ENCODE measurements at regions not wholly inside any gene's neighbourhood (a gene's known extent, or its start where the extent isn't known, plus 50 kb on each side); places are given as distances from the start of the nearest gene placed in this dataset.

DNA sequence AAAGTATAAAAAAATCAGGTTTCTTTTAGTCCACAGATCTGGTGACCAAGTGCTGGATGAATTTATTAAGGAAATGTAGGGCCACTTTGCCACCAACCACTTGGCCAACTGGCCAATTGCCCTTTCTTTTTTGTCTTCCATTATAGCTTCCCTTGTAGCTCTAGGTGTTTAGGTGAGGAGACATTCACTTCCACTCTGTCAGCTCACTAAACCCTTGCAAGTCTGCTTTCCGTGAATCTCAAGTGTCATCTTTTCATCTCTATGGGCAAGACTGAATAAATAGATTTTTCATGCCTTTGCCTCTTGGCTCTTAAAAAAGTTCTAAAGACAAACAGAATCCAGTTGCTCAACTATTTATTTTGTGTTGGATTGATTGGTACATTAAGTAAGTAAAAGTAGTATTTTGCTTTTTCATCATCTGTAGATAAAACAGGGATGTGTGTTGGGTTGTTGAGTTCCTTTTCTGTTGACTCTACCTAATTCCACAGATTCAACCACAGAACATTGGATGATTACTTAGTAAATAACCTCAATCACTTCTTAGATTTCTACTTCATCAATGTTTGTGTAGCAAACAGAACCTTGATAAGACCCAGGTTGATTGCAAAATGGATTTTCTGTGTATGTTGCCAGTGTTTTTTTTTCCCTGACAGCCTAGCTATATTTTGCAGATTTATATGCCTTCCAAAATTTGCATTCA, 68.1 kb upstream of the GRXCR1 start:
- Histone ChIP-seq H3K27me3 (ENCODE audit: control insufficient read depth, insufficient read depth, low read length) (no peaks in the 10 kb centered on the region), H3K36me3 (ENCODE audit: control insufficient read depth, insufficient read depth, low read length) (no peaks in the 10 kb centered on the region), H3K4me3 (ENCODE audit: low read length) (no peak overlapping the region), H3K9me3 (ENCODE audit: control insufficient read depth, low read depth, low read length) (no peaks in the 10 kb centered on the region), H3K4me1 (ENCODE audit: control insufficient read depth, insufficient read depth, low read length) (no peaks in the 10 kb centered on the region), H3K27ac (ENCODE audit: low read length) (no peak overlapping the region)
- DNase-seq, result no peak
- no CpG with 5 or more reads among the region's 1 CpG for WGBS (ENCODE audit: insufficient coverage, low lambda C conversion rate)

DNA sequence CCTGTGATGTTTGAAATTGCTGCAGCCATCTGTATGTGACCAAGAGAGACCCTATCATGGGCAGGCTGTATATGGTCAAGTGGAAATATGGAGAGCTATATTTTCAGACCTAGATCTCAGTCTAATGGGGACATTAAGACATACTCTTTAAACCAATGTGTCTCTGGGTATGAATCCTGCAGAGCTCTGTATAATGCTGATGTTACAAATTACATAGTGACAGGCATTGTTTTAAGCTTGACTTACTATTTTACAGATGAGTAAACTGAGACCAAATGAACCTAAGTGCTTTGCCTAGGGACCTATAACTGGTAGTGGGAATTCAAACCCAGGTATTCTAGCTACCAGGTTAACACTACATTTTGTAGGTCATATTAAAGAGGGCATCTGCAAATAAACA, 71.3 kb upstream of the GRXCR1 start:
- Histone ChIP-seq H3K4me1 (ENCODE audit: control insufficient read depth, insufficient read depth, low read length) (no peaks in the 10 kb centered on the region), H3K27me3 (ENCODE audit: control insufficient read depth, insufficient read depth, low read length) (no peaks in the 10 kb centered on the region), H3K9me3 (ENCODE audit: control insufficient read depth, low read depth, low read length) (no peaks in the 10 kb centered on the region), H3K27ac (ENCODE audit: low read length) (no peak overlapping the region), H3K4me3 (ENCODE audit: low read length) (no peak overlapping the region), H3K36me3 (ENCODE audit: control insufficient read depth, insufficient read depth, low read length) (no peaks in the 10 kb centered on the region)
- no peak for DNase-seq

GRCh38 chr4:42819863-42820514, 72.5 kb upstream of the GRXCR1 start:
- H3K4me3 ChIP-seq (ENCODE audit: low read length), result no peak overlapping the region
- H3K9me3 ChIP-seq (ENCODE audit: control insufficient read depth, low read depth, low read length), result no peaks in the 10 kb centered on the region
- WGBS (ENCODE audit: insufficient coverage, low lambda C conversion rate), result 33% methylated on average over 1 of the region's 2 CpGs

DNA sequence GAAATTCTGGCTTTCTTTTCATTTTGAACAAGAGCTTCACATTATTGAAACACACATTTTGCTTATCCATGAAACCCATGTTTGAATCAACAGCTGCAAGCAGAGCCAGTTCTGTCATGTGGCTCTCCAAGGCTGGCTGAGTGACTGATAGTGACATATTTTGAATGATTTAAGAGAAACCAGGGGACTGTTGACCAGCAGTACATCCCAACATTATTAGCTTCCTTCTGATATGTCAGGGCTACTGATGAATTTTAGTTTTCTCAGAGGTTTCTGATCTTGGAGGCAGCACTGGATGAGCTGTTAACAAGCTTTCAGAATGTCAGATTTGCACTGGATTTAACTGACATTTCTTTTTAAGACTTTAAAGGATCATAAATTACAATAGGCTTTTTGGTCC, 74.6 kb upstream of the GRXCR1 start:
- Histone ChIP-seq H3K36me3 (ENCODE audit: control insufficient read depth, insufficient read depth, low read length) (no peaks in the 10 kb centered on the region), H3K4me3 (ENCODE audit: low read length) (no peak overlapping the region), H3K4me1 (ENCODE audit: control insufficient read depth, insufficient read depth, low read length) (no peaks in the 10 kb centered on the region), H3K27ac (ENCODE audit: low read length) (no peak overlapping the region), H3K9me3 (ENCODE audit: control insufficient read depth, low read depth, low read length) (no peaks in the 10 kb centered on the region), H3K27me3 (ENCODE audit: control insufficient read depth, insufficient read depth, low read length) (no peaks in the 10 kb centered on the region)
- no peak for DNase-seq

More at GRCh38 chr4:42819863-42820514, 72.5 kb upstream of the GRXCR1 start:
- Histone ChIP-seq H3K27ac (ENCODE audit: low read length) (no peak overlapping the region), H3K4me1 (ENCODE audit: control insufficient read depth, insufficient read depth, low read length) (no peaks in the 10 kb centered on the region), H3K27me3 (ENCODE audit: control insufficient read depth, insufficient read depth, low read length) (no peaks in the 10 kb centered on the region), H3K36me3 (ENCODE audit: control insufficient read depth, insufficient read depth, low read length) (no peaks in the 10 kb centered on the region)
- no peak for DNase-seq

- no peaks in the 10 kb centered on the region for H3K27me3 ChIP-seq (ENCODE audit: control insufficient read depth, insufficient read depth, low read length)
- no peak overlapping the region for H3K4me3 ChIP-seq (ENCODE audit: low read length)
- H3K9me3 ChIP-seq (ENCODE audit: control insufficient read depth, low read depth, low read length), result no peaks in the 10 kb centered on the region
- 64% methylated on average over 4 of the region's 8 CpGs for WGBS (ENCODE audit: insufficient coverage, low lambda C conversion rate)
- no peak overlapping the region for H3K27ac ChIP-seq (ENCODE audit: low read length)
- DNase-seq, result no peak
- no peaks in the 10 kb centered on the region for H3K4me1 ChIP-seq (ENCODE audit: control insufficient read depth, insufficient read depth, low read length)
- no peaks in the 10 kb centered on the region for H3K36me3 ChIP-seq (ENCODE audit: control insufficient read depth, insufficient read depth, low read length)
Observed at GRCh38 chr4:42816880-42817400, 75.6 kb upstream of the GRXCR1 start.

GRCh38 chr4:42816189-42816879, 76.2 kb upstream of the GRXCR1 start:
- Histone ChIP-seq H3K27me3 (ENCODE audit: control insufficient read depth, insufficient read depth, low read length) (no peaks in the 10 kb centered on the region), H3K9me3 (ENCODE audit: control insufficient read depth, low read depth, low read length) (no peaks in the 10 kb centered on the region), H3K4me1 (ENCODE audit: control insufficient read depth, insufficient read depth, low read length) (no peaks in the 10 kb centered on the region), H3K36me3 (ENCODE audit: control insufficient read depth, insufficient read depth, low read length) (no peaks in the 10 kb centered on the region), H3K27ac (ENCODE audit: low read length) (no peak overlapping the region), H3K4me3 (ENCODE audit: low read length) (no peak overlapping the region)
- WGBS (ENCODE audit: insufficient coverage, low lambda C conversion rate), result 0% methylated on average over 1 of the region's 9 CpGs
- DNase-seq, result no peak

DNA sequence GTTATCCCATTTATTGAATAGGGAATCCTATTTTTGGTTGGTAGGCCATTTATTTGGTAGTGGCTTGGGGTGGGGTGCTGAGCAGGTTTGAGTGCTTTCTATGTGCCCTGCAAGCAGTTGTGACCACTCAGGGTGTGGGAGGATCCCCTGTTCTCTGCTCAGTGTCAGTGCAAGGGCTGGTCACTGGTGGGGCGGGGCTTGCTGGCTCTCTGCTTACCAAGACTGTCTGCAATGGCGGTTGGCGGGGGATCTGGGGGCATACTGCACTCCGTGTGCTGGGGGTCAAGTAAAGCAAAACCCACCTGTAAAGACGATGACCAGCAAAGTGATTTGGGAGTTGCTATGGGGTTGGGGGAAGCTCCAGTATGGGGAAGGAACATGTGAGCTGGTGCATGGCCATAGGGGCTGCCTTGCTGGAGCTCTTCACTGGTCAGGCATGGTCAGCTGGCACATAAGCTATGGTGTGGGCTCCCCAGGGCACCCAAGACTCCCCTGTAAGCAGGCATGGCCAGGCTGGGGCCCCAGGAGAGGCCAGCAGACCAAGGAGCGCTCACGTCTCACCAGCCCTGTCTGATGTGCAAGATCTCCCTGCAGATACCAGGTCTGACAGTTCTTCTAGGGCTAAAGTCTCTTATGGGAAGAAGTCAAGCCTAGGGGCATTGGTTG, 83.0 kb upstream of the GRXCR1 start:
- H3K36me3 ChIP-seq (ENCODE audit: control insufficient read depth, insufficient read depth, low read length), result no peaks in the 10 kb centered on the region
- H3K27ac ChIP-seq (ENCODE audit: low read length), result no peak overlapping the region
- H3K4me1 ChIP-seq (ENCODE audit: control insufficient read depth, insufficient read depth, low read length), result no peaks in the 10 kb centered on the region
- DNase-seq, result no peak
- no peak overlapping the region for H3K4me3 ChIP-seq (ENCODE audit: low read length)
- WGBS (ENCODE audit: insufficient coverage, low lambda C conversion rate), result no CpG with 5 or more reads among the region's 7 CpGs
- H3K9me3 ChIP-seq (ENCODE audit: control insufficient read depth, low read depth, low read length), result no peaks in the 10 kb centered on the region
- no peaks in the 10 kb centered on the region for H3K27me3 ChIP-seq (ENCODE audit: control insufficient read depth, insufficient read depth, low read length)

DNA sequence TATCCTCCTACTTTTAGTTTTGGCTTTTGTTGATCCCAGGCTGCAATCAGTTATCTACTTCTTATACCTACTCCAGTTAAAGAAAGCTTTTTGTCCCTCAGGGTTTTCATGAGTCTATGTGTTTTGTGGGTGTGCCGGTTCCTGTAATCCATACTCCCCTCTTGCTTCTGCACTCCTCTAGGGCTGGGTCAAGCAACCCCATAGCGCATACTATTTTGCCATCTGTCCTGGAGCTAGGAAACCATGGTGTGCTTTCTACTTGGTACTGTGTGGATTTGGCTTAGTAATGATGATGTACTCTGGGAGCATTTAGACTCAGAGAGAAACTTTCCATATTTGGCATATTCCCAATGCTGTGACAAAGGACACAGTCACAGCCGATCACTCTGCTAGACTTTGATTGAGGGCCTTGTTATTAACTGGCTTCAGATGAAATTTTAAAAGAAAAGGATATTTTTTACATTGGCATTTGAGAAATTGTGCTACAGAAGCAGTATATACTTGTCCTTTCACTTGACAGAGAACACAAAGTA, 86.1 kb upstream of the GRXCR1 start:
- no CpG with 5 or more reads among the region's 3 CpGs for WGBS (ENCODE audit: insufficient coverage, low lambda C conversion rate)
- DNase-seq, result no peak

DNA sequence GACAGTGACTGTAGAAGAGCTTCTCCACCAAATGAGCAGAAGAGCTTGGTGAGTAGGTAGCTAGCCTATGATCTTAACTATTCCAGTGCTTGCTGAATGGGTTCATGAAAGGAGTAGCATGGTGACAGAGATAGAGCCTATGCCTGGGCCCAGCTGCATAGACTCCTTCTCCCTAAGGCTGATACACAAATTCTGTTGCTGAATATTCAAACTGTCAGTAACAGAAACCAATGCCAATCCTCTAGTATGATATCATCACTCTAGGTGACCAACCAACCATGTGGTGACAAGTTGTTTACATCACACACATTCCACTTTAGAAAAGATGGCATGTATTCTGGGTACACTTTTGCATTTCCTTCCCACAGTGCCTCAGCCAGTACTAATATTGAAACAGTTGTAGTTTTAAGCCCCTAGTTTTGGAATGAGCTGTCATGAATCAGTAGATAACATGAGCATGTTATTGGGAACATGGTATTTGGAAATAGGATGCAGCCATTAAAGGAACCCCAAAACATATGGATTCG, 103.4 kb upstream of the GRXCR1 start:
- Histone ChIP-seq H3K27me3 (ENCODE audit: control insufficient read depth, insufficient read depth, low read length) (no peaks in the 10 kb centered on the region), H3K4me3 (ENCODE audit: low read length) (no peak overlapping the region), H3K9me3 (ENCODE audit: control insufficient read depth, low read depth, low read length) (no peaks in the 10 kb centered on the region), H3K27ac (ENCODE audit: low read length) (no peak overlapping the region), H3K4me1 (ENCODE audit: control insufficient read depth, insufficient read depth, low read length) (no peaks in the 10 kb centered on the region), H3K36me3 (ENCODE audit: control insufficient read depth, insufficient read depth, low read length) (no peaks in the 10 kb centered on the region)
- WGBS (ENCODE audit: insufficient coverage, low lambda C conversion rate), result no CpG with 5 or more reads among the region's 1 CpG
- no peak for DNase-seq

More for the DNA sequence above, 86.1 kb upstream of the GRXCR1 start:
- no peak overlapping the region for H3K4me3 ChIP-seq (ENCODE audit: low read length)
- H3K27ac ChIP-seq (ENCODE audit: low read length), result no peak overlapping the region
- H3K36me3 ChIP-seq (ENCODE audit: control insufficient read depth, insufficient read depth, low read length), result no peaks in the 10 kb centered on the region
- H3K27me3 ChIP-seq (ENCODE audit: control insufficient read depth, insufficient read depth, low read length), result no peaks in the 10 kb centered on the region
- H3K9me3 ChIP-seq (ENCODE audit: control insufficient read depth, low read depth, low read length), result peaks cover 7% of the 10 kb centered on the region
- no peaks in the 10 kb centered on the region for H3K4me1 ChIP-seq (ENCODE audit: control insufficient read depth, insufficient read depth, low read length)

GRCh38 chr4:42787079-42787463, 105.4 kb upstream of the GRXCR1 start:
- no peaks in the 10 kb centered on the region for H3K36me3 ChIP-seq (ENCODE audit: control insufficient read depth, insufficient read depth, low read length)
- H3K4me1 ChIP-seq (ENCODE audit: control insufficient read depth, insufficient read depth, low read length), result no peaks in the 10 kb centered on the region
- H3K9me3 ChIP-seq (ENCODE audit: control insufficient read depth, low read depth, low read length), result no peaks in the 10 kb centered on the region
- H3K27ac ChIP-seq (ENCODE audit: low read length), result no peak overlapping the region
- DNase-seq, result no peak
- no CpG with 5 or more reads among the region's 6 CpGs for WGBS (ENCODE audit: insufficient coverage, low lambda C conversion rate)
- H3K27me3 ChIP-seq (ENCODE audit: control insufficient read depth, insufficient read depth, low read length), result no peaks in the 10 kb centered on the region
- no peak overlapping the region for H3K4me3 ChIP-seq (ENCODE audit: low read length)
